T follicular helper cell (primary cell): ENCODE measurements at regions not wholly inside any gene's neighbourhood (a gene's known extent, or its start where the extent isn't known, plus 50 kb on each side); places are given as distances from the start of the nearest gene placed in this dataset.

ENCODE experiments used
- DNase-seq: peaks from one replicate; pipeline ENCODE4 v3.0.0-alpha.2; 2020; ENCODE audit warnings: low read depth

- DNase-seq = peak; percentile 40
Observed at GRCh38 chr14:49971156-49972130, 78.6 kb downstream of the ARF6 start.

- DNase-seq = no peak
Observed at GRCh38 chr14:49972131-49972671, 79.3 kb downstream of the ARF6 start.

- DNase-seq = no peak
Observed at GRCh38 chr14:49972823-49973222, 79.9 kb downstream of the ARF6 start.

GRCh38 chr14:49975276-49975675, 82.4 kb downstream of the ARF6 start:
- no peak for DNase-seq

- no peak for DNase-seq
Observed at GRCh38 chr14:49975799-49976198, 82.9 kb downstream of the ARF6 start.

- no peak for DNase-seq
Observed at GRCh38 chr14:49977126-49977841, 84.4 kb downstream of the ARF6 start.

- no peak for DNase-seq
Observed at GRCh38 chr14:49980027-49980426, 87.1 kb downstream of the ARF6 start.

- DNase-seq = no peak
Observed at GRCh38 chr14:49982082-49982481, 89.2 kb downstream of the ARF6 start.

- no peak for DNase-seq
Observed at GRCh38 chr14:49982501-49982951, 89.6 kb downstream of the ARF6 start.

- DNase-seq = no peak
Observed at GRCh38 chr14:49984424-49984823, 91.5 kb downstream of the ARF6 start.

- DNase-seq = no peak
Observed at GRCh38 chr14:49986343-49987014, 93.6 kb downstream of the ARF6 start.

- DNase-seq = no peak
Observed at GRCh38 chr14:49988080-49988990, 95.5 kb downstream of the ARF6 start.

GRCh38 chr14:49989966-49990365, 97.1 kb downstream of the ARF6 start:
- no peak for DNase-seq

- no peak for DNase-seq
Observed at GRCh38 chr14:49991491-49991890, 98.6 kb downstream of the ARF6 start.

GRCh38 chr14:49992036-49992435, 99.2 kb downstream of the ARF6 start:
- no peak for DNase-seq

- DNase-seq = no peak
Observed at GRCh38 chr14:49992448-49992847, 99.6 kb downstream of the ARF6 start.

- no peak for DNase-seq
Observed at GRCh38 chr14:49992901-49993339, 100.0 kb downstream of the ARF6 start.

GRCh38 chr14:49993565-49993964, 100.7 kb downstream of the ARF6 start:
- DNase-seq = no peak

- DNase-seq = no peak
Observed at GRCh38 chr14:49994951-49995561, 102.2 kb downstream of the ARF6 start.

- no peak for DNase-seq
Observed at GRCh38 chr14:49997991-49998390, 105.1 kb downstream of the ARF6 start.
